SU-DHL-6 (cell line): ENCODE measurements at regions not wholly inside any gene's neighbourhood (a gene's known extent, or its start where the extent isn't known, plus 50 kb on each side); places are given as distances from the start of the nearest gene placed in this dataset.

ENCODE experiments used
- H2AFZ ChIP-seq: fragments of 200-600 bp; sonication (generic); 2 replicates; pipeline ENCODE4 v1.6.1; 2014; ENCODE audit warnings: low read depth, mild to moderate bottlenecking, moderate library complexity, mixed read lengths, antibody characterized with exemption, low read length; ENCODE audit not compliant: severe bottlenecking
- H3F3A ChIP-seq: fragments of 200-600 bp; shearing (Covaris generic); 2 replicates; pipeline ENCODE4 v1.6.0; 2016; ENCODE audit warnings: antibody characterized with exemption, mild to moderate bottlenecking; ENCODE audit not compliant: insufficient read depth
- H3K27ac ChIP-seq: fragments of 200-600 bp; sonication (generic); 2 replicates; pipeline ENCODE4 v1.5.1; 2016; ENCODE audit warnings: low read depth, mild to moderate bottlenecking, low read length, moderate library complexity, mixed read lengths
- H3K27me3 ChIP-seq: fragments of 200-600 bp; sonication (generic), shearing (Covaris generic); 2 replicates; pipeline ENCODE4 v1.6.0; 2014; ENCODE audit warnings: mild to moderate bottlenecking, low read length
- H3K36me3 ChIP-seq: fragments of 200-600 bp; sonication (generic); 2 replicates; pipeline ENCODE4 v1.6.1; 2014; ENCODE audit warnings: mild to moderate bottlenecking, low read length, mixed read lengths
- H3K4me2 ChIP-seq: fragments of 300-600, 200-600 bp; shearing (Covaris generic), sonication (generic); 2 replicates; pipeline ENCODE4 v1.6.0; 2014; ENCODE audit warnings: low read length, low read depth, mild to moderate bottlenecking; ENCODE audit not compliant: poor library complexity, severe bottlenecking
- H3K4me3 ChIP-seq: fragments of 200-600 bp; sonication (generic); 2 replicates; pipeline ENCODE4 v1.5.1; 2014; ENCODE audit warnings: antibody characterized with exemption, low read length, mild to moderate bottlenecking, mixed read lengths; ENCODE audit not compliant: insufficient read depth, poor library complexity, severe bottlenecking
- H3K79me2 ChIP-seq: fragments of 200-600 bp; sonication (generic); 2 replicates; pipeline ENCODE4 v1.6.1; 2014; ENCODE audit warnings: mild to moderate bottlenecking, low read length, moderate library complexity; ENCODE audit not compliant: insufficient read depth
- H3K9ac ChIP-seq: fragments of 200-600 bp; sonication (generic); 2 replicates; pipeline ENCODE4 v1.7.0; 2014; ENCODE audit warnings: mild to moderate bottlenecking, low read length
- H3K9me2 ChIP-seq: fragments of 200-600 bp; sonication (generic); replicated peaks from 2 replicates; pipeline ENCODE4 v1.6.1; 2014; ENCODE audit warnings: low read length; ENCODE audit not compliant: insufficient read depth
- H3K9me3 ChIP-seq: fragments of 200-600 bp; sonication (generic); 2 replicates; pipeline ENCODE4 v1.6.1; 2014; ENCODE audit warnings: low read length, mixed read lengths; ENCODE audit not compliant: insufficient read depth
- H4K20me1 ChIP-seq: fragments of 200-600 bp; sonication (generic); 2 replicates; pipeline ENCODE4 v1.6.1; 2014; ENCODE audit warnings: low read depth, mild to moderate bottlenecking, antibody characterized with exemption, low read length, moderate library complexity, mixed read lengths
- EZH2phosphoT487 ChIP-seq: fragments of 200-600 bp; sonication (generic), shearing (Covaris generic); conservative IDR thresholded peaks from 2 replicates; pipeline ENCODE4 v1.6.1; 2018; ENCODE audit warnings: mild to moderate bottlenecking, antibody characterized with exemption, low read length, moderate library complexity, mixed read lengths
- TF ChIP-seq, protein P1 (sequence below): fragments of 200-600 bp; sonication (generic); IDR thresholded peaks from one replicate; pipeline ENCODE4 v1.5.1; 2017; ENCODE audit warnings: antibody characterized with exemption, mild to moderate bottlenecking, low read length, moderate library complexity; ENCODE audit not compliant: insufficient read depth, poor library complexity, severe bottlenecking

DNA sequence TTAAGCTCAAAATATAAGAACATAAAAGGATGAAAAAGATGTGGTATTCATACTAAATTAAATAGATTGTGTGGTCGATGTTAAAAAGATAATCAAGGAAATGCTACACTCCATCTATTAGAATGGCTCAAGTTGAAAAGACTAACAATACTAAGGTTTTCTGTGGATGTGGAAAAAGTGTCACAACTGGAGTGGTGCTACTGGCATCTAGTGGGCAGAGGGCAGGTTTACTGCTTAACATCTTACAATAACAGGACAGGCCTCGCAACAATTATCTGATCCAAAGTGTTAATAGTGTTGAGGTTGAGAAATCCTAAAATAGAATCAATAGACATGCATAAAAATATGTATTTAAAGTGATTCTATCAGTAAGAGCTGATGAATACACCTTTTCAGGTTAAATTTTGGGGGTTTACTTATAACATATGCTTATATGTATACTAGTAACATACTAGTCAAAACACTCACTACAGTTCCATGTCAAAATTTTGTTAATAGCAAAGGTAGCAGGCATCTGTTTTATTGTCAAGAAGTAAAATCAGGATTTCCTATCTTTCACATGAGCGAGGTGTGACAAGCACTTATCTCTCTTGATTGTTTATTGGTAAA, 91.5 kb upstream of the TMEFF2 start:
- H3K9ac ChIP-seq, result no peak overlapping the region

DNA sequence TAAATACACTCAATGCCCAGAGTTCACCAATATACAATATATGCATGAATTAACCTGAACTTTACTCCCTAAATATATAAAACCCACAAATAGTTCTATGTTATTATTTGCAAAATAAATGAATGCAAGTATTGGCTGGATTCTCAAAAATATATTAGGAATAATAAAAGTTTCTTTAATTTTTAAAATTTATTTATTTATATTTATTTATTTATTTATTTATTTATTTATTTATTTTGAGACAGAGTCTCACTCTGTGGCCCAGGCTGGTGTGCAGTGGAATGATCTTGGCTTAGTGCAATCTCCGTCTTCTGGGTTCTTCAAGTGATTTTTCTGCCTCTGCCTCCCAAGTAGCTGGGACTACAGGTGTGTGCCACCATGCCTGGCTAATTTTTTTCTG, 88.7 kb upstream of the TMEFF2 start:
- Histone ChIP-seq H3K27me3 (no peaks in the 10 kb centered on the region), H3K4me3 (no peak overlapping the region), H3K27ac (no peak overlapping the region), H3K9ac (no peak overlapping the region), H3K9me2 (no peaks in the 10 kb centered on the region), H4K20me1 (no peaks in the 10 kb centered on the region), H3K9me3 (no peaks in the 10 kb centered on the region), H3K79me2 (no peaks in the 10 kb centered on the region), H3F3A (no peaks in the 10 kb centered on the region), H3K36me3 (no peaks in the 10 kb centered on the region), H2AFZ (no peak overlapping the region), H3K4me2 (no peak overlapping the region)
- no peak for TF ChIP-seq EZH2phosphoT487
- TF ChIP-seq, protein P1, sequence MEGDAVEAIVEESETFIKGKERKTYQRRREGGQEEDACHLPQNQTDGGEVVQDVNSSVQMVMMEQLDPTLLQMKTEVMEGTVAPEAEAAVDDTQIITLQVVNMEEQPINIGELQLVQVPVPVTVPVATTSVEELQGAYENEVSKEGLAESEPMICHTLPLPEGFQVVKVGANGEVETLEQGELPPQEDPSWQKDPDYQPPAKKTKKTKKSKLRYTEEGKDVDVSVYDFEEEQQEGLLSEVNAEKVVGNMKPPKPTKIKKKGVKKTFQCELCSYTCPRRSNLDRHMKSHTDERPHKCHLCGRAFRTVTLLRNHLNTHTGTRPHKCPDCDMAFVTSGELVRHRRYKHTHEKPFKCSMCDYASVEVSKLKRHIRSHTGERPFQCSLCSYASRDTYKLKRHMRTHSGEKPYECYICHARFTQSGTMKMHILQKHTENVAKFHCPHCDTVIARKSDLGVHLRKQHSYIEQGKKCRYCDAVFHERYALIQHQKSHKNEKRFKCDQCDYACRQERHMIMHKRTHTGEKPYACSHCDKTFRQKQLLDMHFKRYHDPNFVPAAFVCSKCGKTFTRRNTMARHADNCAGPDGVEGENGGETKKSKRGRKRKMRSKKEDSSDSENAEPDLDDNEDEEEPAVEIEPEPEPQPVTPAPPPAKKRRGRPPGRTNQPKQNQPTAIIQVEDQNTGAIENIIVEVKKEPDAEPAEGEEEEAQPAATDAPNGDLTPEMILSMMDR, result no peak

More for the DNA sequence above, 91.5 kb upstream of the TMEFF2 start:
- TF ChIP-seq, protein P1, result no peak
- no peak for TF ChIP-seq EZH2phosphoT487
- no peaks in the 10 kb centered on the region for H3K36me3 ChIP-seq
- no peaks in the 10 kb centered on the region for H3K9me2 ChIP-seq
- H3K4me2 ChIP-seq, result no peak overlapping the region
- H4K20me1 ChIP-seq, result no peaks in the 10 kb centered on the region
- no peaks in the 10 kb centered on the region for H3K9me3 ChIP-seq
- no peak overlapping the region for H3K27ac ChIP-seq
- no peak overlapping the region for H2AFZ ChIP-seq
- no peaks in the 10 kb centered on the region for H3K79me2 ChIP-seq
- no peaks in the 10 kb centered on the region for H3F3A ChIP-seq
- H3K4me3 ChIP-seq, result no peak overlapping the region
- no peaks in the 10 kb centered on the region for H3K27me3 ChIP-seq

DNA sequence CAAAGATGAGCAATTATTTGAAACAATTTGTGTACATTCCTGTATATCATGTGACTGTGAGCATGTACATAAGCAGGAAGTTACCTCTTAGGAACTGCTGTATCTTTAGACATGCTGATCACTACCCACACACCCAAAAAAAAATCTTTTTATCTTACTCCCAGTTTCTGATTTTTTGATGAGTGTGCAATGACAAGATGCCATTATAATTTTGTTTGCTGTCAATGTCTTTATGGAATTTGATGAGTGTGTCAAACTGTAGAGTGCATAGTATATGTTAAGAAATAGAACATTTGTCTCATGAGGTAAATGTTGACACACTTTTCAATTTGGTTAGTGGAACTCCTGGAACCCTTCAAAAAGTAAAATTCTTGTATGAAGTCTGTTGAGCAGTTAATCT, 84.0 kb upstream of the TMEFF2 start:
- Histone ChIP-seq H3K36me3 (no peaks in the 10 kb centered on the region), H3K9me2 (no peaks in the 10 kb centered on the region), H3K9ac (no peak overlapping the region), H3F3A (no peaks in the 10 kb centered on the region), H3K79me2 (no peaks in the 10 kb centered on the region), H4K20me1 (no peaks in the 10 kb centered on the region), H3K27me3 (no peaks in the 10 kb centered on the region), H3K4me3 (no peak overlapping the region), H2AFZ (no peak overlapping the region), H3K4me2 (no peak overlapping the region), H3K27ac (no peak overlapping the region), H3K9me3 (no peaks in the 10 kb centered on the region)
- TF ChIP-seq EZH2phosphoT487, result no peak
- TF ChIP-seq, protein P1, result no peak
